Activated effector memory CD4-positive, alpha-beta T cell treated with anti-CD3 and anti-CD28 coated beads, Interleukin-2, amount 50 U/mL, for 16 hours (primary cell): ENCODE measurements at regions not wholly inside any gene's neighbourhood (a gene's known extent, or its start where the extent isn't known, plus 50 kb on each side); places are given as distances from the start of the nearest gene placed in this dataset.

ENCODE experiments used
- DNase-seq: peaks from one replicate; pipeline ENCODE4 v3.0.0-alpha.2; 2020

DNA sequence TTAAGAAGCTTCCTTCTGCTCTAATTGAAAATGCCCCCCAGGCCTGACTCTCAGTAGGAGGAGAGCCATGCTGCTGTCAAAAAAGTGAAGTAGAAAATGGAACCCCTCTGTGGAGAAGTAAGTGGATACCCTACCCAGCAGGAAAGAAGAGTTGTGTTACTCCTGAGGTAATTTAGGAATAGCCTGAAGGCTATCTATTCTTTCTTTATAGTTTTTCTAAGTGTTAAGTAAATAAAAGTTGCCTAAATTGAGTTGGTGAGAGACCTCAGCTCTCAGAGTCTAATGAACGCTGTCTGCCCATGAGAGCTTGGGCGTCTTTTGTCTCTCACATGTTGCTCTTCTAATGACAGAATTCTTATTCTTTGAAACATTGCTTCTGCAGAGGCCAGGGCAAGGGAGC is 116.2 kb downstream of the NSUN3 start:
- DNase-seq: no peak

DNA sequence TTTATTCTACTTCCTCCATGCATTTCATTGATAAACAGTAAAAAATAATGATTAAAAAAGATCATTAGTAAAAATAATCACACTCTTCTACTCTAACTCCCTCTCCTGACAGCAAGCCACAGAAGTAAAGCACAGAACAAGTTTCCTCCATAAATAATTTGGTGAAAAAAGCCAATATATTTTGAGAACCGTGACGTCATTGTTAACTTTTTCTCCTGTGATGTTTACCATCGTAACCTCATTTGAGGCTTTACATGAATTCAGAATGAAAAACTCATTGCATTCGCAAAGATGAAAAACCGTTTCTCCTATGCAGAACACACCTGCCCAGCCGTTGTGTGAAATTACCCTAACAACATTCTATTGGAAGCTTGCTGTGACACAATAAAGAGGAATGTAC is 120.7 kb downstream of the NSUN3 start:
- no peak for DNase-seq

DNA sequence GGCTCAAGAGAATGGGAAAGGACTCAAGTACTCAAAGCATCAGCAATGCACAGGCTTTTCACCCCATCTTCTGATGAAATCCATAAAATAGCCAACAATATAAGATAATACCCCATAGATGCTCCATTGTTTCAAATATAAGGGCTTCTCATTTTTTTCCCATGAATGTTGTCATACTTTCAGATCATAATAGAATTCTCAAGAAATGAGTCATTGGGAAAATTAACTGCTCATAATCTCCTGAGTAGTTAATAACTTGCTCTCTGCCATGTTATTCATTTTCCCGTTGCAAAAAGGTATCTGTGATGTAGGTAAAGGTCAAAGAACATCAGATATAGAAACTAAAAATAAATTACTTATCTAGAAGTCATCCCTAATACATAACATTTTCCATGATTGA is 121.9 kb downstream of the NSUN3 start:
- no peak for DNase-seq

DNA sequence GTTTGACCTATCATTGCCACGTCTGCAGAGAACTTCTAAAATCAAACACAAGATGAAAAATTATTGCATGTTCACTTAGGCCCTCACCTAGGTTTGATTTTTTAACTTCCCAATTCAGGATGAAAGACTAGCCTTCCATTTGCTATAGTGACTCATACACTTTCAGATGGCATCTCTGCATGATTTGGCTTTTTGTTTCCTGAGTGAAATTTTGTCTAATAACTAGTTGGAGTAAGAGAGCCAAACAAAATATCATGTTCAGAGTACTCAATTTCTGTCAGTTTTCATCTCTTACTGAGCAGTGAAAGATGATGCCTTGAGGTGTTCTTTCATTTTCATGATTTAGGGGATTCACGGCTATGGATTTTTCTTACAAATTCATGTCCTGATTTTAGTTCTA is 122.9 kb downstream of the NSUN3 start:
- DNase-seq: no peak

DNA sequence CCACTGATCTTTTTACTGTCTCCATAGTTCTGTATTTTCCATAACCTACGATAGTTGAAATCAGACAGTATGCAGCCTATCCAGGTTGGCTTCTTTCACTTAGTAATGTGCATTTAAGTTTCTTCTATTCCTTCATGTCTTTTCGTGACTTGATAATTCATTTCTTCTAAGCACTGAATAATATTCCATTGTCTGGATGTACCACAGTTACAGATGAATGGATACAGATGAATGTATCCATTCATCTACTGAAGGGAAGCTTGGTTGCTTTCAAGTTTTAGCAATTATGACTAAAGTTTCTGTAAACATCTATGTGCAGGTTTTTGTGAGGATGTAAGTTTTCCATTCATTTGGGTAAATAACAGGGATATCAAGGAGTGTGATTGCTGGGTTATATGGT is 124.8 kb downstream of the NSUN3 start:
- no peak for DNase-seq

DNA sequence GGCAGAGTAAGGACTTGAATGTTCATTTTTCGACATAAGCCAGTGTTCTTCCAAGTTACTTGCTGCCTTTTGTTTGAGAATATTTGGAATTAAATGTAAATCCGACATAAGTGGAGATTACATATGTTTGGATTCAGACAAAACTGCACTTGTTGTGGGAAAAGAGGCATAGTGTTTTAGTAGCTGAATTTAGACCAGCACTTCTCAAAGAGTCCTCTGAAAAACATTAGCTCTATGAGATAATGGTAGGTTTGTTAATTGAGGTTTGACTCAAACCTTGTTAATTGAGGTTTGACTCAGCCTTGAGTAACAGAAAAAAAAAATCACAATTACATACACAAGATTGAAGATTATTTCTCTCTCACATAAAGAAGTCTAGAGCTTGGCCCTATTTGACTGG is 132.5 kb downstream of the NSUN3 start:
- no peak for DNase-seq

DNA sequence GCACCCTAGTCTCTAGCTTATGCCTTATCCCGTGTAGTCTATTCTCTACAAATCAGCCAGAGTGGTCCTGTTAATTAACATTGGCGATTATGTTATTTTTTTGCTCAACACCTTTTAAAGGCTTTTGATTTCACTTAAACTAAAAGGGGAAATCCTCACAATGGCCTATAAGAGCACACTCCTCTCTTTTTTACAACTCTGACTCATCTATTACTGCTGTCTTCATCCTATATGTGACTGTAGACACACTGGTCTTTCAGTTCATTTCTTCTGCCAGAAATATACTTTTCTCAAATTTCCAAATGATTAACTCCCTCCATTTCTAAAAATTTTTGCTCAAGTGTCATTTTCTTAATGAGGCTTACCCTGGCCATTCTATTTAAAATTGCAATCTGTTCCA is 143.4 kb downstream of the NSUN3 start:
- no peak for DNase-seq

DNA sequence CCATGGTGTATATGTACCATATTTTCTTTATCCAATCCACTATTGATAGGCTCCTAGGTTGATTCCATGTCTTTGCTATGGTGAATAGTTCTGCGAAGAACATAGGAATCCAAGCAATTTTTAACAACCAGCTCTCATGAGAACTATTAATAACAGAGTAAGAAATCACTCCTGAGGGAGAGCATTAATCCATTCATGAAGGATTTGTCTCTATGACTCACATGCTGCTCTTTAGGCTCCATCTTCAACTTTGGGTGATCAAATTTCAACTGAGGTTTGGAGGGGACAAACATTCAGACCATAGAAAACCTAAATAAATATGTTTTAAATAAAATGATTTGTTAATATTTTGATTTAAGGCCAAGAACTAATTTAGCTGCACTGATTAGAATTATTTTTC is 147.4 kb downstream of the NSUN3 start:
- no peak for DNase-seq

DNA sequence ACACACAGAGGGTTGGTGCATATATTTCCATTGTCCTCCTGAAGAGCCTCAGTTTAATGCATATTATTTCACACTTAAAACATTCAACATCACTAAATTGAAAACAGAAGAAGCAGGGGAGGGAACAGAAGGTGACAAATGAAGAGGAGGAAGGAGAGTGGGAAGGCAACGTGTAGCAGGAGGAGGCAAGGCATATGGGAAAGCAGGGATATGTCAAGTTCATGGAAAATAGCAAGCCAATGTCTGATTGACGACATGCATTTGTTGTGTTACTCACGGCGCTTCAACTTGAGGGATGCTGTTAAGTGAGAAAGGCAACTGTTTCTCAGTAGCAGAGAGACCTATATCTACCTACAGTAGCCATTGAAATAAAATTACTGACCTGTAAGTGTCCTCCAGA is 154.5 kb downstream of the NSUN3 start:
- DNase-seq: no peak

DNA sequence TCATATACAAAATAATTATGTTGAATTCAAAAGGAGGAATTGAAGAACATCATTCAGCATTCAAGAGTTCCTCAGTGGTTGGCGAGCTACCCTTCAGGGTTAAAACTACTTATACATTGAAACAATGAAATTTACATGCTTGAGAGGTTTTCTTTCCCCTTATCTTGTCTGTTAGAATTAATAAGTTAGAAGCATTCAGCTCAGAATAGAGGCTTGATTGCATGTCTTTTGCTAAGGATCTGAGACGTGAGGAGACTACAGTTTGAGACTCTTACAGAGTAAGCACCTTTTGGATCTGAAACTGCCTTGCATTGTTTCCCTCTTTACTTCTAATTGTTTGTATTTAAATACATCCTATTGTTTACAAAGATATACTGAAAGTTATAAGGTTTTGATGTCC is 157.6 kb downstream of the NSUN3 start:
- no peak for DNase-seq

DNA sequence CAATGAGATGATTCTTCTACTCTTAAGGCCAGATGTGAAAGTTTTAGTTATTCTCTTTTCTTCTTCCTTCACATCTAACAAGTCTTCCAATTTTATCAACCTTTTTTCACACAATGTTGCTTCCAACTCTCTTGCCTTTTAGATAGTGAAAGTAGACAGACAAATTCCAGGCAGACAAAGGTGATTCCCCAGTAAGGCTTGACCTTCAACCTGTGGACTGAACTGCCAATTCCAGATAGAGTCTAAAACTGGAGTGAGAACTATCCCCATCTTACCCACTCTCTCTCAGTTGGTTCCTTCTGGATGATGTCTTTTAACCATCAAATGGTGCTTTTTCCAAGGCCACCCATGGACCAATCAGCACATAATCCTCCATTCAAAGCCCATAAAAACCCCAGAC is 159.0 kb downstream of the NSUN3 start:
- no peak for DNase-seq

DNA sequence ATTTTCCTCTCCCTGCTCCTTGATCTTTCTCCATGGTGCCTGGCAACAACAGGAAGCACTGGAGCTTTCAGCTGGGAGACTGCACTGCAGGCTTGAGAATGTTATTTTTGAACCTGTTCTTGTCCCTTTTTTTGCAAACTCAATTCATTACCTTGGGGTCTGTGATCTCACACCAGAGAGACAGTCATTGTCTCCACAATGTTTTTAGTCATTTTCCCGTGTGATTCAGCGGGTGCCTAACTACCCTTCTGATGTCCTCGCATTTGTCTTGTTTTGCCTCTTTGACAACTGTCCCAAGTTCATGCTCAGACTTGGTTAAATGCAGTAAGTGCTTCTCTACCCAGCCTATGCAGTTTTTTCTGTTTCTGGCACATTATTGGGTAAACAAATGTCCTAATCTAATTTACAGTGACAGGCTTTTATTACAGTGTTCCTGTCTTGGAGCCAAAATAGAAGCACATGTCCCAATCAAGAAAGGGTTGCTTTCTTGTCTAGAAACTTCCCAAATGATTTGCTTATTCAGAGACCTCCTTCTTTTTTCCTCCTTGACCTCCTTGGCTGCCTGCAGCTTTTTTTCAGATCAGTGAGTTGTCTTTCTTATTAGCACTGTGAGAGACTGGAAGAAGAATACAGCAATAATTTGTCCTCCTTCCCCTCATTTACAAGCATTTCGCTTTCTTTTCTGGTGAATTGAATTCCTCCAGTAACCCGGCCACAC is 162.4 kb downstream of the NSUN3 start:
- no peak for DNase-seq

DNA sequence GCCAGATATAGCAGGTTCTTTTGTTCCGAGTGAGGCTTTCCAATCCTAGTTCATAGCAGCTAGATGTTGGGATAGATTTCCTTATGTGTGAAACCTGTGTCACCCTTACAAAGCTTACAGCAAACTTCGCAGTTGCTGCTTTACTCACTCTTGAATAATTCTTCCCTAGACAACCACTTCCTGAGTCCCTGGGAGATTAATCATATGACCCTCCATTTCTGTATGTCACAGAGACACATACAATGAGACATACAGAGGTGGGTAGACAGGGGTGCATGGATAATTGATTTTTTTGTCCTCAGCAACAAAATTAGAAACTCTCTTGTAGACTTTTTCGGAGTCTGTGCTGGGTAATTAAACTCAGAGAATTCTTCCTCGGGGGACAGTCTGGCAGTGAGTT is 163.2 kb downstream of the NSUN3 start:
- DNase-seq: no peak

DNA sequence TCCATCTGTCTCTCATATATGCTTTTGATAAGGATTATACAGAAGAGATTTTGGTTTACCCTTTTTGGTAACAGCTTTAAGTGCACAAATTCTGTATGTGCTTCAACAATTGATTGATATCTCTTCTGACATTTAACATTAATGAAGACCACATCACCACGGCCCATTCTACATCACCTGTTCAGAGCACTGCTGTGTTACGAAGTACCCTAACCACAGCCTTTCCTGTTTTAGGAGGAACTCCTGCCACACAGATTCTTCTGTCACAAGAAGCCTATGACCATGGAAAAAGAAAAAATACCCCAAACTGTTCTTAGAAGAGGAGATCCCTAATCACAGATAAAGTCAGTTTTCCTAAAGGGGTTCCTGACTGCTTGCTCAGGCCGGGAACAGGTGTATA is 170.1 kb downstream of the NSUN3 start:
- DNase-seq: no peak

DNA sequence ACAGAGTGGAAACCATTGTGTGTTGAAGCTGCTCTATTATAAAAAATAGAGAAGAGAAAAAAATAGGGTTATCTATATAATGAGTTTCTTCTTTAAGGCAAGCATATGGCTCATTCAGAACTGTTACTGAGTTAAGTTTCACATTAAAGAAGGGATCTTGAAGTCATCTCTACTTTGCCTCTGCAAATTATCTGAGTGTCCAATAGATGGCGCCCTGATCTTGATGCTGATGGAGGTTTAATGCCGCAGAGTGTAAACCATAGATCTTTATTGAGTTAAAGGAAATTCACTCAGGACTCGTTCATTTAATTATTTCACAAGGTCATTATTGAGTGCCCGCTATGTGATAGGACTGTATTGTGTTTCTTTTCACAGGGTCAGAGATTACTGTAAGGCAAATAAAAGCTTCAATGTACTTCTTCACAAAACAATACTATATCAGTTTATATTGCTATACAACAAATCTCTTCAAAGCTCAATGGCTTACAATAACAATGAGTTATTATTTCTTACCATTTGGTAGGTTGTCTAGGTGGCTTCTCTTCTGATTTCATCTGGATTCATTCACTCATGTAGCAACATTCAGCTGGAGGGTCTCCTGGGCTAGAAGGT is 171.4 kb downstream of the NSUN3 start:
- DNase-seq: no peak

DNA sequence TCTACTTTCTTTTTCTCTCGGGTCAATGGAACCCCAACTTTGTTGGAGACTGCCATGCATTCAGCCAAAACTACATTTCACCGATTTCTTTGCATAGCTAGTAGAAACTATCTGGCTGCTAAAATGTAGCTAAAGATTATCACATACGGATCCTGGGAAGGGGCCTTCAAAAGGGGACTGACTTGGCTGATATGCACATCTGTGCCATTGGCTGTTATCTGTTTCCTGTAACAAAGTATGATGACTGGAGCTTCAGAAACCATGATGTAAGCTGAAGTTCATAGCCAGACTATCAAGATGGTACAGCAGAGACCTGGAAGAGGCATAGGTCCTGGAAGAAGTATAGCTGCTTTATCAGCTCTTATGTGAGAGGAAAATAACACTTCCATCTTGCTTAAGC is 179.1 kb downstream of the NSUN3 start:
- no peak for DNase-seq

DNA sequence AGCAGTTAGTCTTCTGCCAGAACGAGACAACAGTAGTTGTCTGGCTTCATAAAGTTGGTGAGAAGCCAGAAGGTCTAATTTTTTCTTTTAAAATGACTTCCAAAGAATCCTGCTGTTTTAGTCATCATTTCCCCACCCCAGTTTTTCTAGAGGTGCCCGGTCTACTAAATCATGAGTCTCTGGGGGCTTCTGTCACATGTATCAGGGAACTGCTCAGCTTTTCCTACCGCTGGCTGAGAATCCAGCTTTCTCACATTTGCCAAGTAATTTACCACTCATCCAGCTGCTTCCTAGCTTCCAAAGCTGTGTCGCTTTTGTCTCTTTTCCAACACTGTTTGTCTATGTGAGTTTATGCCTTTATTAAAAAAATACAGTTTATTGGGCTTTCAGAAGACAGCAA is 183.3 kb downstream of the NSUN3 start:
- DNase-seq: no peak

DNA sequence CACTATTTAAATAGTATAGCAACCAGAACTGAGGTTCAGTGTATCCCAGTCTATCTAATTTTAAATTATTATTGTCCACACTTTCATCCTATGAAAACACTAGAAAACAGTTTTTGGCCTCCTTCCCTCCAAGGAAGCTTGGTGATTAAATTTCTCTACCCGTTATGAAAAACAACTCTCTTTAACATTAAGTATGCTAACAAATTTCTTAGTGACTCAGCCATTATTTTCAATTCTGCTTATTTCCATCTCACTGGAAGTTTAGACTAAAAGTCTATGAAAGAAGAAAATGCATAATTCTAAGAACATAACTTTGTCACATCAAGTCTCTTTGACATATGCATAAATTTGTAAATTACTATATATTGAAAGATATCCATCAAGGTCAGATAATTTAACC is 185.2 kb downstream of the NSUN3 start:
- no peak for DNase-seq

DNA sequence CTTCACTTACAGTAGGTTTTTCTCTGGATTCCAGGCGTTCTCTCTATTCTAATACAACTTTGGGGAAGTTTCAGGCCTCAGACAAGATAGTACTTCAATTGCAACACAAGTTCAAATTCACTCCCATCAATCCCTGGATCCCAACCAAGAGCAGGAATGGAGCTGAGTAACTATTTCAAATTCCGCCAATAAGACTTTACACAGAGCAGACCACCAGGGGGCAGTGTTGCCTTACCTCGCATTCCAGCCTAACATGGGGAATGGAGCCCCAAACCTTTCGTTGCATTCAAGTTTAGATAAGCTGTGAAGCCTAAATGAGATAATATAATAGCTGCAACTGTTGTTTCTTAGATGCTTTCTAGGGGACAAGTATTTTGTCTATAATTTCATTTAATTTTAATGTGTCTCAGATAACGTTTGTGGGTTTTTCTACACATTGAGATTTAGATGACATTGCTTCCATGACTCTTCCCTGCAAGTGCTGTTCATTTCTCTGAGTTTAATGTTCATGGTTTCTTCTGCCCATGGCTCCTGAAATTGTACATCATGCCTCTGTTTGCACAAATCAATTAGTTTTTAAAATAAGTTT is 186.7 kb downstream of the NSUN3 start:
- DNase-seq: peak; percentile 86

DNA sequence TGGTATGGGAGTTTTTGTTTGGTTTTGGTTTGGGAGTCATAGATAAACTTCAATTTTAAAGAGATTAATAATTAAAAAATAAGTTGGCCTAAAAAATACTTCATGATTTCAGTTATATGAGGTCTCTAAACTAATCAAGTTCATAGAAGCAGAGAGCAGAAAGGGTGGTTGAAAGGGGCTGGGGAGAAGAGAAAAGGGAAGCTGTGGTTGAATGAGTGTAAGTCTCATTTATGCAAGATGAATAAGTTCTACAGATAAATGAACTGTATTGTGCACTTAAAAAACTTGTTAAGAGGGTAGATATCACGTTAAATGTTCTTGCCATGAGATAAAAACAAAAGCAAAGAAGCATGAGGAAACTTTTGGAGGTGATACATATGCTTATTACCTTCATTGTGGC is 188.7 kb downstream of the NSUN3 start:
- no peak for DNase-seq

DNA sequence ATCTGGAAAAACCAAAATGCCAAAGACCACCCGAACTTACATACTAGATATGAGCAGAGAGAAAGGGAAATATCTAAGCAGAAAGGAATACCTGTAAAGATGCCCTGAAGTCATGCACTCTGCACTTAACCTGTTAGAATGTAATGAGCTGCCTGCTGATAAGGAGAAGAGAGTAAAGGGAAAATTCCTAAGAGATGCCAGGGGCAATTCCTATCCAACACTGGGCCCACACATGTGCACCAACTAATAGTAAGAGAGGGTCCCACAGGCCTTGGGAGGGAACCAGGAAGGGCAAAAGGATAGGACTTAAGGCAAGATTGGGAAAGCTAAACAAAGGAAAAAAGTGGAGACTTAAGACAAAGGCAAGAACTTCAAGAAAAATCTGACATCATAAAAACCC is 189.5 kb downstream of the NSUN3 start:
- DNase-seq: no peak

DNA sequence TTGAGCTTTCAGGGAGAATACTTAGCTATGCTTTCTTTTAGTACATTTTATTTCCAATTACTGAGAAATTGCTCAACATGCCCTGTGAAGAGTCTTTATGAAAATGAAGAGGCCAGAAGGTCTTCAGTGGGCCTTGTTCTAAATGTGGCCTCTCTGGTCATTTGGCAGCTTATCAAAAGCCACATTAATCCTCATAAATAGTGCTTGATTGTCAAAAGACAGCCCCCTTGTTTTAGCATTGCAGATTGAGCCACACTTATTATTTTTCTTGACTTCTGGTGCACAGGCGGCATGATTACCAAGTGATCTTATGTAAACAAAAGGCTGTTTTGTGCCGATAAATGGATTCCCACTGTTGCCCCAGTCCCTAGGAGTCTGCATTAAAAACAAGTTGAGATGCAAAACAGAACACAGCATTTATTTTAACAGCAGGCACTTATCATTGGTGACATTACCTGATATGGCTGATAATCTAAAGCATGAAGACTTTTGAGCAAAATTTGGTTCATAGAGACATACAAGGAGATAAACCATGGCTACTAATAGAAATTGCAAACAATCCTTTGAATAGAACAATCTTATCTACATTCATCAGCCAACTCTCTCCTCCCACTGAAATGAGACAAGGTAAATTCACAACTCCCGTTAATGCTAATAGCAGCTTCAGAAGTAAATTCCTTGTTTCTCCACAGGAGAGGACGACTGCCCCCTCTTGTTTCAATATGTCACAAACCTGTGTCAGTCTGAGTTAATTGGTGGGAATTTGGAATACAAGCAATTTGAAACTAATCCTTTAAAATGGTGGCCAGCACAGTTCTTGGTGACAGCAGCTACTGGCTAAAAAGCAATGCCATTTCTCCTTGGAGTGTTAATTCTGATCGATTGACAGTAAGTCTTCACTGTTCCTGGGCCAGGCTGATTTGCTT is 194.3 kb downstream of the NSUN3 start:
- no peak for DNase-seq

DNA sequence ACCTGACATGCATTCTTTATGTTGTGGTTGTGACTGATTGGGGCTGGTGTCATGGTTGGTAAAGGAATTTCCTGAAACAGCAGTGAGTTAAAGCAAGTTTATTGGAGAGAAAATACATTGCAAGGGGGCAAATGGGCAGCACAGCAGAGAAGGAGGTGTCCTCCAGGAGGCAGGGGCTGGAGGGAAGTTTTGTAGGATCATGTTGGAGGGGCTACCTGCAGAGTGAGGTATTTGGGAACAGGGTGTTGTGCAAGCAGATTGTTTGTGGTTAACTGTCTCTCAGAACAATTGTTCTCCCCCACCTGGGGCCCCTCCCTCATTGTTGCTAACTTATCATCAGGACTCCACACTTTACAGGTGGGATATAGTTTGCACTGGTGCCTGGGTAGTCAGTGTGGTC is 196.0 kb downstream of the NSUN3 start:
- DNase-seq: no peak

DNA sequence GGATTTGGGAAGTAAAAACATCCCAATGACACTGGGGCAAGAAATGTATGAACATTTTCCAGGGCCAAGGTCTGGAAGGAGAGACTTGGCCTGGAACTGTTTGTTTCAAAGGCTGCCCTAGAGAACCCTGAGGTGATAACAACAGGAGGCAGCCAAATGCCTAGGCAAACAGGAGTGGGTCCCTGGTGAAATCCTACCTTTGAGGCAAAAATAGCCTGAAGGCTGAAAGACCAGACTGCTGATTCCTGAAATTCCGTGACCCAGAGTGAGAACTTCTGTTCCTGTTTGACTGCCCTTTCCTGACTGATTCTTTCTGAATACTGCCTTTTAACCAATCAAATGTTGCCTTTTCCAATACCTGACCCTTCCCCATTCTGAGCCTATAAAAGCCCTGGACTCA is 196.4 kb downstream of the NSUN3 start:
- DNase-seq: no peak
